Neuronal stem cell (in vitro differentiated cells): ENCODE measurements at regions not wholly inside any gene's neighbourhood (a gene's known extent, or its start where the extent isn't known, plus 50 kb on each side); places are given as distances from the start of the nearest gene placed in this dataset.

ENCODE experiments used
- DNase-seq: peaks from one replicate; pipeline ENCODE4 v3.0.0-alpha.2; 2013; ENCODE audit warnings: low spot score
- H2AFZ ChIP-seq: one replicate; pipeline ENCODE4 v1.6.1; 2013; ENCODE audit warnings: mild to moderate bottlenecking, low read length, inconsistent platforms
- H2AK5ac ChIP-seq: 2 replicates; pipeline ENCODE4 v1.6.1; 2013; ENCODE audit warnings: low read depth, mild to moderate bottlenecking, inconsistent platforms, low read length, moderate library complexity, mixed read lengths
- H2BK120ac ChIP-seq: 2 replicates; pipeline ENCODE4 v1.6.1; 2013; ENCODE audit warnings: low read depth, mild to moderate bottlenecking, inconsistent platforms, low read length, moderate library complexity, mixed read lengths
- H2BK12ac ChIP-seq: one replicate; pipeline ENCODE4 v1.6.1; 2013; ENCODE audit warnings: low read length, inconsistent platforms
- H2BK15ac ChIP-seq: 2 replicates; pipeline ENCODE4 v1.6.1; 2013; ENCODE audit warnings: mild to moderate bottlenecking, low read length, inconsistent platforms, mixed read lengths
- H2BK5ac ChIP-seq: one replicate; pipeline ENCODE4 v1.6.1; 2013; ENCODE audit warnings: inconsistent platforms, mild to moderate bottlenecking, low read length, moderate library complexity
- H3K14ac ChIP-seq: one replicate; pipeline ENCODE4 v1.6.1; 2013; ENCODE audit warnings: low read length, inconsistent platforms
- H3K18ac ChIP-seq: 2 replicates; pipeline ENCODE4 v1.6.1; 2013; ENCODE audit warnings: low read length, inconsistent platforms
- H3K23ac ChIP-seq: 2 replicates; pipeline ENCODE4 v1.6.1; 2013; ENCODE audit warnings: low read depth, mild to moderate bottlenecking, mixed read lengths, low read length, inconsistent platforms; ENCODE audit not compliant: poor library complexity
- H3K27ac ChIP-seq: replicated peaks from 3 replicates; pipeline ENCODE4 v1.5.1; 2013; ENCODE audit warnings: low read length, inconsistent platforms
- H3K27me3 ChIP-seq, 3 experiments: 2 replicates each; pipeline ENCODE4 v1.6.1; 2013; ENCODE audit warnings: low read length in 3 of 3, mild to moderate bottlenecking in 2 of 3, inconsistent platforms in 1 of 3, low read depth in 1 of 3, mixed read lengths in 1 of 3, moderate library complexity in 1 of 3; ENCODE audit not compliant: control insufficient read depth in 3 of 3, insufficient read depth in 3 of 3
- H3K36me3 ChIP-seq, 2 donors: replicated peaks in 1 of 2; 2 replicates each; pipeline ENCODE4 v1.6.1; 2013; ENCODE audit warnings: low read length in 2 of 2; ENCODE audit not compliant: control insufficient read depth in 2 of 2, insufficient read depth in 2 of 2
- H3K4ac ChIP-seq: 2 replicates; pipeline ENCODE4 v1.6.1; 2013; ENCODE audit warnings: inconsistent platforms, mild to moderate bottlenecking, low read length, moderate library complexity
- H3K4me1 ChIP-seq, 2 donors: 1 replicate in 1 of 2; 2 replicates in 1 of 2; pipeline ENCODE4 v1.6.1; 2013; ENCODE audit warnings: low read length in 2 of 2, low read depth in 1 of 2; ENCODE audit not compliant: control insufficient read depth in 2 of 2, insufficient read depth in 1 of 2
- H3K4me2 ChIP-seq: one replicate; pipeline ENCODE4 v1.6.1; 2013; ENCODE audit warnings: mild to moderate bottlenecking, low read length, inconsistent platforms; ENCODE audit not compliant: insufficient read depth, poor library complexity, severe bottlenecking
- H3K4me3 ChIP-seq, 2 donors: 2 replicates each; pipeline ENCODE4 v1.5.1; 2013; ENCODE audit warnings: low read length in 2 of 2, mild to moderate bottlenecking in 2 of 2, inconsistent platforms in 1 of 2, moderate library complexity in 1 of 2
- H3K79me1 ChIP-seq: one replicate; pipeline ENCODE4 v1.6.1; 2013; ENCODE audit warnings: low read depth, mild to moderate bottlenecking, inconsistent platforms, low read length, moderate library complexity
- H3K9ac ChIP-seq: one replicate; pipeline ENCODE4 v1.6.1; 2013; ENCODE audit warnings: mild to moderate bottlenecking, low read depth, low read length, inconsistent platforms; ENCODE audit not compliant: poor library complexity
- H3K9me3 ChIP-seq, 2 donors: replicated peaks in 1 of 2; 2 replicates each; pipeline versions ENCODE3 to v1.6.1; 2013; ENCODE audit warnings: low read length in 2 of 2, mild to moderate bottlenecking in 2 of 2, inconsistent platforms in 1 of 2, low read depth in 1 of 2, mixed read lengths in 1 of 2, moderate library complexity in 1 of 2; ENCODE audit not compliant: control insufficient read depth in 2 of 2, insufficient read depth in 1 of 2
- H4K8ac ChIP-seq: one replicate; pipeline ENCODE4 v1.6.1; 2013; ENCODE audit warnings: low read depth, mild to moderate bottlenecking, inconsistent platforms, low read length, moderate library complexity
- H4K91ac ChIP-seq: one replicate; pipeline ENCODE4 v1.6.1; 2013; ENCODE audit warnings: low read length, low read depth, mild to moderate bottlenecking, inconsistent platforms; ENCODE audit not compliant: poor library complexity
- WGBS, 2 donors: extraction: QIAGEN DNeasy Blood & Tissue Kit; methylation state at CpG; one replicate each; pipeline ENCODE4 v1.1.7; 2013; ENCODE audit warnings: missing lambda C conversion rate in 2 of 2, mixed read lengths in 1 of 2; ENCODE audit not compliant: insufficient read length in 2 of 2, insufficient replicate concordance in 1 of 2; ENCODE audit errors: extremely low coverage in 2 of 2; 5-methylcytosine and 5-hydroxymethylcytosine counted together

- Histone ChIP-seq H4K8ac (no peak overlapping the region), H3K4me1 (peaks cover 0 to 5% of the 10 kb centered on the region in 2 donors), H2BK15ac (no peak overlapping the region), H2BK120ac (no peak overlapping the region), H3K4me2 (no peak overlapping the region), H3K27ac (no peak overlapping the region), H2BK5ac (no peak overlapping the region), H2AFZ (no peak overlapping the region), H3K4me3 (no peak overlapping the region), H3K4ac (no peak overlapping the region), H2AK5ac (peak overlapping the region; percentile 60), H3K14ac (no peak overlapping the region), H3K36me3 (no peaks in the 10 kb centered on the region), H3K18ac (peak overlapping the region; percentile 1), H3K9ac (no peak overlapping the region), H2BK12ac (no peak overlapping the region), H3K9me3 (peaks cover 0 to 6% of the 10 kb centered on the region in 2 donors), H4K91ac (no peak overlapping the region), H3K27me3 (no peaks in the 10 kb centered on the region), H3K79me1 (no peaks in the 10 kb centered on the region), H3K23ac (no peak overlapping the region)
- DNase-seq = no peak
- no CpG with 5 or more reads among the region's 13 CpGs for WGBS, 2 donors
Measured at GRCh38 chr6:164144316-164144715, 729.8 kb downstream of the QKI start.

- 100% methylated on average over 1 of the region's 5 CpGs; no CpG with 5 or more reads in 1 of the 2 donors for WGBS, 2 donors
- no peak for DNase-seq
- Histone ChIP-seq H2BK120ac (no peak overlapping the region), H3K27ac (no peak overlapping the region), H3K4me1 (peaks cover 0 to 5% of the 10 kb centered on the region in 2 donors), H2BK15ac (no peak overlapping the region), H3K18ac (no peak overlapping the region), H3K36me3 (no peaks in the 10 kb centered on the region), H3K27me3 (no peaks in the 10 kb centered on the region), H4K8ac (no peak overlapping the region), H3K9ac (no peak overlapping the region), H2AFZ (peak overlapping the region; percentile 66), H3K23ac (no peak overlapping the region), H2AK5ac (no peak overlapping the region), H2BK5ac (no peak overlapping the region), H2BK12ac (no peak overlapping the region), H3K4me2 (no peak overlapping the region), H3K14ac (no peak overlapping the region), H3K4ac (no peak overlapping the region), H4K91ac (no peak overlapping the region), H3K9me3 (no peaks in the 10 kb centered on the region), H3K4me3 (no peak overlapping the region), H3K79me1 (no peaks in the 10 kb centered on the region)
Measured at GRCh38 chr6:164142322-164142721, 727.8 kb downstream of the QKI start.

GRCh38 chr6:164135511-164136132 is 721.1 kb downstream of the QKI start:
- no peak overlapping the region for H4K8ac ChIP-seq
- H3K18ac ChIP-seq = no peak overlapping the region
- no peak overlapping the region for H2BK12ac ChIP-seq
- H2BK15ac ChIP-seq = no peak overlapping the region
- no peak overlapping the region for H3K9ac ChIP-seq
- H4K91ac ChIP-seq = no peak overlapping the region
- no peaks in the 10 kb centered on the region for H3K36me3 ChIP-seq
- H3K27ac ChIP-seq = no peak overlapping the region
- no peak overlapping the region for H3K4ac ChIP-seq
- H3K4me2 ChIP-seq = no peak overlapping the region
- no peak overlapping the region for H2AK5ac ChIP-seq
- no peak overlapping the region for H2BK5ac ChIP-seq
- no peak for DNase-seq
- no peaks in the 10 kb centered on the region for H3K4me1 ChIP-seq
- no peaks in the 10 kb centered on the region for H3K27me3 ChIP-seq
- no peaks in the 10 kb centered on the region for H3K79me1 ChIP-seq
- H2AFZ ChIP-seq = no peak overlapping the region
- H3K9me3 ChIP-seq = peaks cover 0 to 12% of the 10 kb centered on the region in 2 donors
- H3K4me3 ChIP-seq = no peak overlapping the region
- no CpG with 5 or more reads among the region's 5 CpGs for WGBS, 2 donors
- no peak overlapping the region for H2BK120ac ChIP-seq
- no peak overlapping the region for H3K23ac ChIP-seq
- no peak overlapping the region for H3K14ac ChIP-seq

GRCh38 chr6:164133095-164133494 is 718.6 kb downstream of the QKI start:
- H3K14ac ChIP-seq = no peak overlapping the region
- H3K27me3 ChIP-seq = no peaks in the 10 kb centered on the region
- no peak overlapping the region for H2BK120ac ChIP-seq
- H2BK5ac ChIP-seq = no peak overlapping the region
- no peak overlapping the region for H2BK15ac ChIP-seq
- DNase-seq = no peak
- H2BK12ac ChIP-seq = no peak overlapping the region
- H3K9me3 ChIP-seq = peaks cover 0 to 26% of the 10 kb centered on the region in 2 donors
- H3K27ac ChIP-seq = no peak overlapping the region
- no peak overlapping the region for H3K23ac ChIP-seq
- no peak overlapping the region for H3K4me2 ChIP-seq
- no peaks in the 10 kb centered on the region for H3K4me1 ChIP-seq
- H2AK5ac ChIP-seq = no peak overlapping the region
- H3K36me3 ChIP-seq = no peaks in the 10 kb centered on the region
- no peaks in the 10 kb centered on the region for H3K79me1 ChIP-seq
- H3K9ac ChIP-seq = no peak overlapping the region
- WGBS, 2 donors = no CpG with 5 or more reads among the region's 2 CpGs
- no peak overlapping the region for H3K18ac ChIP-seq
- H4K91ac ChIP-seq = no peak overlapping the region
- no peak overlapping the region for H4K8ac ChIP-seq
- no peak overlapping the region for H3K4me3 ChIP-seq
- H2AFZ ChIP-seq = no peak overlapping the region
- H3K4ac ChIP-seq = no peak overlapping the region
